IMR-90 (cell line): ENCODE measurements at regions not wholly inside any gene's neighbourhood (a gene's known extent, or its start where the extent isn't known, plus 50 kb on each side); places are given as distances from the start of the nearest gene placed in this dataset.

ENCODE experiments used
- ATAC-seq: fragments of 200-7000 bp; cut with Tn5 transposase; 2 replicates; pipeline ENCODE4 v1.9.1; 2020; ENCODE audit warnings: low read depth, mild to moderate bottlenecking, moderate library complexity
- BruUV-seq: library from RNA; stranded (reverse); fragments of 400-500 nt; replicated peaks from 2 replicates; lab custom pipeline; 2021; lab: Mats Ljungman, UMichigan
- CTCF ChIA-PET: fragments of 300-600 bp; formaldehyde crosslinking; extraction: SDS; loops from one replicate; lab custom pipeline; 2021; ENCODE audit warnings: antibody characterized with exemption; lab: Yijun Ruan, JAX
- POLR2A ChIA-PET: fragments of 300-600 bp; sonication (Branson Sonifier 250); formaldehyde crosslinking; loops from one replicate; lab custom pipeline; 2022; ENCODE audit warnings: antibody characterized with exemption; ENCODE audit not compliant: unreplicated experiment; lab: Charles Lee
- DNase-seq: peaks from one replicate; pipeline ENCODE4 v3.0.0; 2013
- H2AFZ ChIP-seq: replicated peaks from 2 replicates; pipeline ENCODE3; 2013; ENCODE audit warnings: low read length, mild to moderate bottlenecking; ENCODE audit not compliant: poor library complexity
- H2AK5ac ChIP-seq: 2 replicates; pipeline ENCODE4 v1.6.1; 2013; ENCODE audit warnings: low read depth, low read length, inconsistent platforms
- H2AK9ac ChIP-seq: replicated peaks from 2 replicates; pipeline ENCODE3; 2013; ENCODE audit warnings: mild to moderate bottlenecking, low read depth, low read length, moderate library complexity; ENCODE audit not compliant: poor library complexity
- H2BK120ac ChIP-seq: 2 replicates; pipeline ENCODE4 v1.6.1; 2013; ENCODE audit warnings: low read depth, low read length, inconsistent platforms
- H2BK15ac ChIP-seq: 3 replicates; pipeline ENCODE4 v1.6.1; 2013; ENCODE audit warnings: low read depth, low read length, inconsistent platforms
- H2BK20ac ChIP-seq: 2 replicates; pipeline ENCODE4 v1.6.1; 2013; ENCODE audit warnings: low read depth, mild to moderate bottlenecking, inconsistent platforms, low read length, moderate library complexity
- H2BK5ac ChIP-seq: 2 replicates; pipeline ENCODE4 v1.6.1; 2013; ENCODE audit warnings: mild to moderate bottlenecking, low read depth, low read length, inconsistent platforms; ENCODE audit not compliant: poor library complexity, severe bottlenecking
- H3K14ac ChIP-seq: replicated peaks from 2 replicates; pipeline ENCODE4 v1.6.1; 2013; ENCODE audit warnings: low read depth, low read length, inconsistent platforms
- H3K18ac ChIP-seq: 2 replicates; pipeline ENCODE4 v1.6.1; 2013; ENCODE audit warnings: low read depth, low read length, control low read depth
- H3K23ac ChIP-seq: 2 replicates; pipeline ENCODE4 v1.6.1; 2013; ENCODE audit warnings: low read depth, low read length, inconsistent platforms
- H3K27ac ChIP-seq: 2 replicates; pipeline ENCODE4 v1.5.1; 2013; ENCODE audit warnings: mild to moderate bottlenecking, control low read depth, low read length; ENCODE audit not compliant: insufficient read depth
- H3K27me3 ChIP-seq: 2 replicates; pipeline ENCODE4 v1.6.1; 2013; ENCODE audit warnings: low read length; ENCODE audit not compliant: control insufficient read depth, insufficient read depth
- H3K36me3 ChIP-seq: 2 replicates; pipeline ENCODE4 v1.6.1; 2013; ENCODE audit warnings: low read length, mixed read lengths; ENCODE audit not compliant: control insufficient read depth, insufficient read depth
- H3K4ac ChIP-seq: 2 replicates; pipeline ENCODE4 v1.6.1; 2013; ENCODE audit warnings: low read depth, low read length, inconsistent platforms
- H3K4me1 ChIP-seq: 2 replicates; pipeline ENCODE4 v1.6.1; 2013; ENCODE audit warnings: low read length, mixed read lengths; ENCODE audit not compliant: control insufficient read depth, insufficient read depth
- H3K4me2 ChIP-seq: 2 replicates; pipeline ENCODE4 v1.6.1; 2013; ENCODE audit warnings: low read depth, mild to moderate bottlenecking, control low read depth, low read length, moderate library complexity
- H3K4me3 ChIP-seq: 2 replicates; pipeline ENCODE4 v1.5.1; 2013; ENCODE audit warnings: low read depth, mild to moderate bottlenecking, control low read depth, low read length, moderate library complexity; ENCODE audit not compliant: insufficient read depth
- H3K56ac ChIP-seq: 2 replicates; pipeline ENCODE4 v1.6.1; 2013; ENCODE audit warnings: low read length, inconsistent platforms; ENCODE audit not compliant: insufficient read depth; ENCODE audit errors: extremely low read depth
- H3K79me1 ChIP-seq, 2 experiments: 2 replicates each; pipeline ENCODE4 v1.6.1; 2013; ENCODE audit warnings: low read length in 2 of 2, inconsistent platforms in 1 of 2, low read depth in 1 of 2
- H3K9ac ChIP-seq: 2 replicates; pipeline ENCODE4 v1.6.1; 2013; ENCODE audit warnings: low read depth, low read length, control low read depth
- H3K9me1 ChIP-seq: 2 replicates; pipeline ENCODE4 v1.6.1; 2013; ENCODE audit warnings: low read length, inconsistent platforms; ENCODE audit not compliant: insufficient read depth
- H3K9me3 ChIP-seq: 2 replicates; pipeline ENCODE4 v1.6.1; 2013; ENCODE audit warnings: low read length; ENCODE audit not compliant: control insufficient read depth, insufficient read depth
- H4K20me1 ChIP-seq: 2 replicates; pipeline ENCODE4 v1.6.1; 2013; ENCODE audit warnings: low read length, inconsistent platforms; ENCODE audit not compliant: insufficient read depth
- H4K5ac ChIP-seq: 2 replicates; pipeline ENCODE4 v1.6.1; 2013; ENCODE audit warnings: mild to moderate bottlenecking, low read depth, low read length, control low read depth
- H4K8ac ChIP-seq, 2 experiments: 2 replicates each; pipeline ENCODE4 v1.6.1; 2013; ENCODE audit warnings: low read depth in 2 of 2, low read length in 2 of 2, control low read depth in 1 of 2, inconsistent platforms in 1 of 2
- H4K91ac ChIP-seq: 2 replicates; pipeline ENCODE4 v1.6.1; 2013; ENCODE audit warnings: low read depth, low read length, inconsistent platforms; ENCODE audit not compliant: insufficient read depth
- CHD1 ChIP-seq: IDR thresholded peaks from 2 replicates; pipeline ENCODE4 v1.6.1; 2012; ENCODE audit warnings: low read depth, low read length, improper control_type of control experiment
- ELK1 ChIP-seq: fragments of 150-350 bp; IDR thresholded peaks from 2 replicates; pipeline ENCODE4 v1.6.1; 2016; ENCODE audit warnings: low read depth, mild to moderate bottlenecking, low read length, moderate library complexity, borderline replicate concordance
- FOS ChIP-seq: fragments of 150-350 bp; IDR thresholded peaks from 2 replicates; pipeline ENCODE4 v1.6.1; 2016; ENCODE audit warnings: low read depth, low read length
- MAFK ChIP-seq: IDR thresholded peaks from 2 replicates; pipeline ENCODE4 v1.6.1; 2012; ENCODE audit warnings: low read depth, low read length, improper control_type of control experiment
- MXI1 ChIP-seq: IDR thresholded peaks from 2 replicates; pipeline ENCODE4 v1.6.1; 2012; ENCODE audit warnings: low read depth, mild to moderate bottlenecking, low read length, moderate library complexity, borderline replicate concordance
- NFE2L2 ChIP-seq: fragments of 150-350 bp; IDR thresholded peaks from 2 replicates; pipeline ENCODE4 v1.6.1; 2016; ENCODE audit warnings: low read depth, mild to moderate bottlenecking, low read length
- POLR2A ChIP-seq: IDR thresholded peaks from 2 replicates; pipeline ENCODE4 v1.6.1; 2012; ENCODE audit warnings: mild to moderate bottlenecking, low read depth, low read length
- RAD21 ChIP-seq: IDR thresholded peaks from 2 replicates; pipeline ENCODE4 v1.6.1; 2012; ENCODE audit warnings: low read length, improper control_type of control experiment
- RFX5 ChIP-seq: IDR thresholded peaks from 2 replicates; pipeline ENCODE4 v1.8.0; 2012; ENCODE audit warnings: low read depth, mild to moderate bottlenecking, low read length, moderate library complexity
- WGBS, 2 experiments: methylation state at CpG; one replicate each; pipeline versions ENCODE4 v1.1.5 to v1.1.7; 2013; ENCODE audit warnings: missing lambda C conversion rate in 2 of 2; ENCODE audit not compliant: insufficient read length in 1 of 2; ENCODE audit errors: extremely low coverage in 2 of 2; 5-methylcytosine and 5-hydroxymethylcytosine counted together
- dilution Hi-C: fragments of 300-500 bp; cut with HindIII; formaldehyde crosslinking; loops from one replicate; pipeline ENCODE4 v1.14.3; 2018; ENCODE audit warnings: low sequenced_read_pairs; ENCODE audit not compliant: unreplicated experiment
- in situ Hi-C: fragments of 300-500 bp; cut with MboI; formaldehyde crosslinking; loops from 3 replicates; pipeline ENCODE4 v1.14.3; 2019; ENCODE audit warnings: low sequenced_read_pairs, inconsistent platforms, mixed read lengths
- intact Hi-C: fragments of 100-400 bp; cut with micrococcal nuclease; formaldehyde crosslinking; loops from 2 replicates; pipeline ENCODE4 v1.10.0; 2022

- dilution Hi-C loops (no loop called here), in situ Hi-C loops (no loop called here), intact Hi-C loops (no loop called here)
- TF ChIP-seq CHD1: no peak
- no peak for TF ChIP-seq NFE2L2
- no peak for TF ChIP-seq POLR2A
- TF ChIP-seq RAD21: no peak
- no peak for TF ChIP-seq RFX5
- TF ChIP-seq ELK1: no peak
- no peak for TF ChIP-seq MAFK
- TF ChIP-seq MXI1: no peak
- no peak for TF ChIP-seq FOS
- ATAC-seq (no peak), DNase-seq (no peak)
- Histone ChIP-seq H3K4me3 (no peak overlapping the region), H3K56ac (no peak overlapping the region), H4K20me1 (no peaks in the 10 kb centered on the region), H3K27me3 (peaks cover 22% of the 10 kb centered on the region), H2AK9ac (no peak overlapping the region), H3K9me3 (no peaks in the 10 kb centered on the region), H3K4ac (no peak overlapping the region), H2BK20ac (no peak overlapping the region), H4K8ac (no peak overlapping the region), H2AFZ (no peak overlapping the region), H2BK5ac (no peak overlapping the region), H3K23ac (no peak overlapping the region), H3K18ac (no peak overlapping the region), H3K4me1 (no peaks in the 10 kb centered on the region), H4K5ac (no peak overlapping the region), H3K36me3 (no peaks in the 10 kb centered on the region), H2AK5ac (no peak overlapping the region), H4K91ac (no peak overlapping the region), H3K9ac (no peak overlapping the region), H2BK120ac (no peak overlapping the region), H3K79me1 (no peaks in the 10 kb centered on the region), H3K9me1 (no peaks in the 10 kb centered on the region), H3K27ac (no peak overlapping the region), H3K14ac (no peak overlapping the region), H2BK15ac (no peak overlapping the region), H3K4me2 (no peak overlapping the region)
- WGBS, 2 experiments: 84% methylated on average over 6 of the region's 9 CpGs; no CpG with 5 or more reads in 1 of the 2 experiments
- no TSS peak for BruUV-seq
- ChIA-PET CTCF (no interaction called here), POLR2A (no interaction called here)
Measured at GRCh38 chr17:77579131-77579530, 379.4 kb upstream of the TNRC6C start.
